Psoas muscle (tissue), 7 donors: ENCODE measurements at regions not wholly inside any gene's neighbourhood (a gene's known extent, or its start where the extent isn't known, plus 50 kb on each side); places are given as distances from the start of the nearest gene placed in this dataset.
"Not testable (repeated sequence)": the region's sequence is repeated elsewhere in the genome, so short reads cannot be mapped to it uniquely, and the experiment has no call there.

ENCODE experiments used
- ATAC-seq, 4 donors: fragments of 200-7000 bp; cut with Tn5 transposase; one replicate each; pipeline ENCODE4 v1.9.1; 2020; ENCODE audit warnings: moderate library complexity in 3 of 4, mild to moderate bottlenecking in 2 of 4
- DNase-seq, 2 donors: peaks; one replicate each; pipeline ENCODE4 v3.0.0-alpha.2; 2020
- H3K27ac ChIP-seq: fragments of 200-600 bp; one replicate; pipeline ENCODE4 v1.8.0; 2022
- H3K27me3 ChIP-seq, 3 donors: fragments of 200-600 bp in 1 of 3; one replicate each; pipeline versions ENCODE4 v1.6.1 to v1.8.0; 2013 to 2022; ENCODE audit warnings: low read length in 2 of 3, mild to moderate bottlenecking in 2 of 3, moderate library complexity in 1 of 3; ENCODE audit not compliant: insufficient read depth in 3 of 3
- H3K36me3 ChIP-seq, 2 donors: fragments of 200-600 bp in 1 of 2; one replicate each; pipeline versions ENCODE4 v1.6.1 to v1.8.0; 2013 to 2022; ENCODE audit warnings: low read depth in 1 of 2, mild to moderate bottlenecking in 1 of 2, moderate library complexity in 1 of 2; ENCODE audit not compliant: insufficient read depth in 1 of 2
- H3K4me1 ChIP-seq: fragments of 200-600 bp; one replicate; pipeline ENCODE4 v1.8.0; 2022
- H3K4me3 ChIP-seq: fragments of 200-600 bp; one replicate; pipeline ENCODE4 v1.8.0; 2022; ENCODE audit warnings: mild to moderate bottlenecking
- H3K9me3 ChIP-seq: fragments of 200-600 bp; one replicate; pipeline ENCODE4 v1.8.0; 2022
- CTCF ChIP-seq: fragments of 200-600 bp; IDR thresholded peaks from one replicate; pipeline ENCODE4 v1.8.0; 2022; ENCODE audit warnings: antibody characterized with exemption
- WGBS, 3 donors: extraction: QIAGEN DNeasy Blood & Tissue Kit; methylation state at CpG; one replicate each; pipeline versions ENCODE4 v1.1.6 to v1.1.7; 2013; 5-methylcytosine and 5-hydroxymethylcytosine counted together
- intact Hi-C, 2 donors: fragments of 100-400 bp; cut with DNase I; formaldehyde crosslinking; loops; one replicate each; pipeline versions ENCODE4 v1.11.0 to v1.14.2; 2022
- donor health status: healthy with polysubstance abuse.
- donor health status: DM: no; HTN: no; CAD: no; lungs with moderate emphysema.
- donor health status: Bipolar disorder and iron deficiency.
- donor health status: healthy.
- donor health status: DM: yes; HTN: yes; CAD: no.
- donor health status: DM: no; HTN: no; CAD: no.
- donor health status: DM: yes; HTN: yes; CAD: no.

GRCh38 chr11:69950621-69951020, 127.5 kb upstream of the ANO1 start:
- Histone ChIP-seq H3K27ac (no peak overlapping the region), H3K4me1 (no peaks in the 10 kb centered on the region), H3K9me3 (peaks cover 5% of the 10 kb centered on the region), H3K36me3 (no peaks in the 10 kb centered on the region), H3K4me3 (no peak overlapping the region), H3K27me3 (peaks cover 0 to 19% (median 7%) of the 10 kb centered on the region in 3 donors)
- WGBS, 3 donors = 73 to 84% (median 74%) methylated on average over 6 of the region's 6 CpGs
- DNase-seq = peak in 1 of 2 donors; percentile 3
- intact Hi-C loops = no loop called here
- no peak for TF ChIP-seq CTCF
- ATAC-seq = no peak

- intact Hi-C loops = no loop called here
- Histone ChIP-seq H3K36me3 (no peaks in the 10 kb centered on the region), H3K27ac (no peak overlapping the region), H3K9me3 (peaks cover 5% of the 10 kb centered on the region), H3K4me3 (no peak overlapping the region), H3K27me3 (peaks cover 0 to 19% (median 7%) of the 10 kb centered on the region in 3 donors), H3K4me1 (no peaks in the 10 kb centered on the region)
- 85 to 96% (median 88%) methylated on average over 8 of the region's 8 CpGs for WGBS, 3 donors
- no peak for ATAC-seq
- peak in 1 of 2 donors; percentile 23 for DNase-seq
- no peak for TF ChIP-seq CTCF
These were observed 126.3 kb upstream of the ANO1 start for GRCh38 chr11:69951821-69952220.

GRCh38 chr11:69952229-69952975, 125.7 kb upstream of the ANO1 start:
- H3K27ac ChIP-seq, H3K9me3 ChIP-seq, H3K36me3 ChIP-seq, DNase-seq, intact Hi-C loops, H3K4me3 ChIP-seq, H3K4me1 ChIP-seq, ATAC-seq: not testable (repeated sequence)
- H3K27me3 ChIP-seq = peaks cover 0 to 24% (median 9%) of the 10 kb centered on the region in 3 donors
- 84 to 93% (median 91%) methylated on average over 18 of the region's 18 CpGs for WGBS, 3 donors

GRCh38 chr11:69953356-69953755, 124.8 kb upstream of the ANO1 start:
- H3K36me3 ChIP-seq = no peaks in the 10 kb centered on the region
- H3K27me3 ChIP-seq = peaks cover 0 to 31% (median 12%) of the 10 kb centered on the region in 3 donors
- H3K4me1 ChIP-seq = no peaks in the 10 kb centered on the region
- H3K9me3 ChIP-seq = peaks cover 5% of the 10 kb centered on the region
- ATAC-seq = no peak
- peak in 1 of 2 donors; percentile 10 for DNase-seq
- intact Hi-C loops = no loop called here
- H3K4me3 ChIP-seq = no peak overlapping the region
- WGBS, 3 donors = 62 to 70% (median 67%) methylated on average over 9 of the region's 9 CpGs
- TF ChIP-seq CTCF = no peak
- H3K27ac ChIP-seq = no peak overlapping the region

GRCh38 chr11:69954756-69955155, 123.4 kb upstream of the ANO1 start:
- H3K9me3 ChIP-seq = peaks cover 5% of the 10 kb centered on the region
- intact Hi-C loops = no loop called here
- H3K27ac ChIP-seq = no peak overlapping the region
- H3K4me1 ChIP-seq = no peaks in the 10 kb centered on the region
- no peak for ATAC-seq
- 85 to 86% (median 86%) methylated on average over 12 of the region's 12 CpGs for WGBS, 3 donors
- no peak overlapping the region for H3K4me3 ChIP-seq
- peaks cover 0 to 35% (median 14%) of the 10 kb centered on the region in 3 donors for H3K27me3 ChIP-seq
- no peaks in the 10 kb centered on the region for H3K36me3 ChIP-seq
- DNase-seq = peak in 1 of 2 donors; percentile 19
- TF ChIP-seq CTCF = no peak
